ENCODE measurements at regions not wholly inside any gene's neighbourhood (a gene's known extent, or its start where the extent isn't known, plus 50 kb on each side); places are given as distances from the start of the nearest gene placed in this dataset.

DNA sequence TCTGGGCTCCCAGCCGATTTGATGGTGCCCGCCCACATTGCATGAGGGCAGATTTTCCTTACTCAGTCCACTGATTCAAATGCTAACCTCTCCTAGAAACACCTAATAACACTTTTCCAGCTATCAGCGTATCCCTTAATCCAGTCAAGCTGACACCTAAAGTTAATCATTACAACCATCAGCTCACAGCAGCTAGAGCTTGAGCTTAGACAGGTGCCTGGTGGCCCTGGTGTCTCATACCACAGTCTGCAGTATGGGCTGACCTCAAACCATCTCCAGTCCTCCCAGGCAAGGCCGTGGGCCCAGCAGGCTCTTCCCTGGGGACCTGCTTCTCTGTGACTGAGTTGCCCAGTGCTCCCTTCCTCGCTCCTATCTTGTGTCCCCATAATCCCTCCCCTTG lies 174.4 kb upstream of the NECTIN1 start:
- no peak for TF ChIP-seq EZH2phosphoT487 (IDR thresholded peaks at IDR 0.05; ENCODE audit: insufficient read depth, low read depth)
- no peak for TF ChIP-seq EZH2 (IDR thresholded peaks at IDR 0.05; ENCODE audit: insufficient read depth, poor library complexity, severe bottlenecking)

Measured in GM23248 (cell line).